CD4-positive, alpha-beta T cell treated with Interleukin-12 subunit alpha and Interleukin-12 subunit beta, for 1 hour (primary cell): ENCODE measurements at regions not wholly inside any gene's neighbourhood (a gene's known extent, or its start where the extent isn't known, plus 50 kb on each side); places are given as distances from the start of the nearest gene placed in this dataset.

ENCODE experiments used
- DNase-seq: peaks from one replicate; pipeline ENCODE4 v3.0.0-alpha.2; 2020

DNA sequence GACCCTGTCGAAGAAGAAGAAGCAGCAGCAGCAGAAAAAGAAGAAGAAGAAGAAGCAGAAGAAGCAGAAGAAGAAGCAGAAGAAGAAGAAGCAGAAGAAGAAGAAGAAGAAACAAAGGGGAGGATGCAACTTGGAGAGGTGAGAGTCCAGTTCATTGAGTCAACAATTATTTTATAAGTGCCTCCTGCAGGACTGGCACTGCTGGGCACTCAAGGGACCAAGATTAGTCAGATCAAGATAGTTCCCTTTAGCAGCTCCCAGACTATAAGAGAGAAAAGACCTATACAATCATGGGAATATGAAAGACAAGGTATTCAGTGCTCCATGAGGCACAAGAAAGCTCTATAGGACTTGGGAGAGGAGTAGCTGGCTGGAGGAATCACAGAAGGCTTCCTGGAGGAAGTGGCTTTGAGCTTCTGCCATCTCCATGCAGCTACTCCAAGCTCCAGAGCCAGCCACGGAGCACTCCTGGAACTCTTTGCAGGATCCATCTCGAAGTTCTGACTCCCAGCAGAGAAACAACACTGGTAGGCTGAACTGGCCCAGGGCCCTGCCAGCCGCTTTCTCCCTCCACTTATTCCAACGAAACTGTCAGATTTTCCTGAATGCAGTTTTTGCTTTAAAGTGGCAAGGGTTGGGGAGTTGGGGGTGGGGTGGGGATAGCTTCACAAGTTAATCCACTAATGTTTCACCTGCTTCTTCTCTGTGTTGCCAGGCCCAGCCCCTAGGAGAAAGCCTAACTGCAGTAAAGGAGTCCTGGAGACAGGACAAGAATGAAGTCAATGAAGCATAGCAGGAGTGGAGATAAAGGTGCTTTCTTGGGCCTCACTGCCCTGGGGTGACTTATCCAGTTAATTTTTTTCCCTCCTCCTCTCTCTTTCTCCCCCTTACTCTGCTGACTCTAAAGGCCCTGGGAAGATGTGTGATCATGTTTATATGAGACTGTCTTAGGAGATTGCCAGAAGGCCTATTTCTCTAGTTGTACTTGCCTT lies 140.1 kb upstream of the PARP11 start:
- DNase-seq, result no peak

DNA sequence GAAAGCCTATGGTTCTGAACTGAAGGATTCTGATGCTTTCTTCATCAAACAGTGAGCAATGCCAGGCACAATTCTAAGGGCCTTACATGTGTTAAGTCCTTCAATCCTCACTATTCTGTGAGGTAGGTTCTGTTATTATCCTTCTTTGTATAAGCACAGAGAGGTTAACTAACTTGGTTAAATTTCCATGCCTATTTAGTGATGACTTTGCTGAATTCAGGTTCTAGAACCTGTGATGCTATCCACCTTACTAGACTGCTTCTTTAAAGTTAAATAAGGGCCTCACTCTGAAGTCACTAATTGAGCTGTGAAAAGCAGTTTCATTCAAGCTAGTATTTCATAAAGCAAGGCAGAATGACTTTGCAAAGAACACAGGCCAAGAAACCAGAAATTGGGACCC lies 138.9 kb upstream of the PARP11 start:
- DNase-seq, result no peak

DNA sequence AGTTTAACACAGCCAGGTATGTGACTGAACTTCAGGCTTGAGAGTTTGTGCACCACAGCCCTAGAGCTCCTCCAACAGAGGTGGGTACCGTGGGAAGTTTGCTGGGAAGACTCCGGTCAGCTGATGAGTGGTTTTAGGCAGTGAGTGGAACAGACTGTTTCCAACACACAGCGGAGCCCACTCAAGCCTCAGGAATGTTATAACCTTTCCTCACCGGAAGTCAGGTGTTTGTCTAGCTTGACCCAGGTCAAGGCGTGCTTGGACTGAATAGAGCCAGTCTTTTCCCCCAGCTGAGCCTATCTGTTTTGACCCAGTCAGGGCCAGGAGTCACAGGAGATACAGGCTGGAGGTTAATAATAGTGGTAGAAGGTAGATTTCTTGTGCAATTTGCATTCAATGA lies 138.4 kb upstream of the PARP11 start:
- DNase-seq, result no peak

DNA sequence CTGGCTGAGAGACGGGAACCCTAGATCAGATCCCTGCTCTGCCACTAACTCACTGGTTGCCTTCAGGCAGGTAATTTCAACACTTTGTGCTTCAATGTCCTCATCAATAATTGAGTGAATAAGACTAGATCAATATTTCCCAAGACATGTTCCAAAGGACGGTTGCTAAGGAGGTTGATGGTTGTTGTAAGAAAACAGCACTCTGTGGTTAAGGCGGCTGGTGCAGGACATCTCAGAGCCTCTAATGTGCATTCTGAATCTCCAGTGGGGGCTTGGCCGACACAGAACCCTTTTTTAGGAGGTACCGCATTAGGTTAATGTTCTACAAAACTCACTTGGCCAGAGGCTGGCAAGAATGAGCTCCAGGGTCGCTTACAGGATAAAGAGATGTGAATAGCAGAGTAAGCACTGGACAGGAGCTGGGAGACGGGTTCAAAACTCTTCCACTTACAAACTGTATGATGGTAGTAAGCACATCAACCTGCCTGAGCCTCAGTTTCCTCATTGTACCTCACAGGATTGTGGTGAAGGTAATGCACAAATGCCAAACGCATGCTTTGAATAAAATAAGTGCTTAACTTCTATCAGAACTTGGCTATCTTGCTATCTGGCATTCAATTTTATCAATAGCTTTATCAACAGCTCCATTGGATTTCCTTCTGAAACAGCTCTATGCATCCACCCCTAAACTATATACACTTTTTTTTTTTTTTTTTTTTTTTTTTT lies 136.9 kb upstream of the PARP11 start:
- no peak for DNase-seq

DNA sequence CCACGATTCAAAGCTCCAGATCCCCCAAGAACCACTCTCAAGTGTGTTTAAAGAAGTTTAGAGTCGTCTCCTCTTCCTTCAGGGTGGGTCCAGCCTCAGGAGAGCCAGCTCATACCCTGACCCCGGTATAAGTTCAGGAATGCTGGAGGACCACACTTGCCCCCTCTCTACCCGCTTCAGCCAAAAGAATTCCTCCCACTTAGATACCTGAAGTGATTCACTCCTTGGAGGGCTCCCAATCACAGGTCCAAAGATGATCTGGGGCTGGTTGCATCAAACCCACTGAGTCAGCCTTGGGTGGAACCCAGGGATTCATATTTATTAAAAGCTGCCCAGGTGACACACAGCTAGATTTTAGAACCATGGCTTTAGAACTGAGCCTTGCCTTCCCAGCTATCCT lies 133.5 kb upstream of the PARP11 start:
- DNase-seq, result no peak

DNA sequence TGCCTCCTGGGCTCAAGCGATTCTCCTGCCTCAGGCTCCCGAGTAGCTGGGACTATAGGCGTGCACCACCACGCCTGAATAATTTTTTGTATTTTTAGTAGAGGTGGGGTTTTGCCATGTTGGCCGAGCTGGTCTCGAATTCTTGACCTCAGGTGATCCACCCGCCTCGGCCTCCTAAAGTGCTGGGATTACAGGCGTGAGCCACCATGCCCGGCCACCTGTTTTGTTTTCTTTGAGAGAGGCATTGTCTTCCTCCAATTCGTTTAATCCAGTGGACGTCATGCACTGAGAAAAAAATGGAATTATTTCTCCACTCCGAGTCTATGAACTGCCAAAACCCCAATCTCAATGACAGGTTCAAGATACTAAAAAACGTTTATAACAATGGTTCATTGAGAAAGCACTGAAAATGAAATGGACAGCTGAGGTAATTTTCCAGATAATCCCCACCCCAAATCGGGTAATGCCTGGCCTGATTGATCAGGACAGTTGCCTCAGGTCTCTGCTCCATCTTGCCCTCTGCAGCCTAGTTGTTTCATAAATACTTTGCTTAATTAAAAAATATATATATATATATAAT lies 132.7 kb upstream of the PARP11 start:
- no peak for DNase-seq

DNA sequence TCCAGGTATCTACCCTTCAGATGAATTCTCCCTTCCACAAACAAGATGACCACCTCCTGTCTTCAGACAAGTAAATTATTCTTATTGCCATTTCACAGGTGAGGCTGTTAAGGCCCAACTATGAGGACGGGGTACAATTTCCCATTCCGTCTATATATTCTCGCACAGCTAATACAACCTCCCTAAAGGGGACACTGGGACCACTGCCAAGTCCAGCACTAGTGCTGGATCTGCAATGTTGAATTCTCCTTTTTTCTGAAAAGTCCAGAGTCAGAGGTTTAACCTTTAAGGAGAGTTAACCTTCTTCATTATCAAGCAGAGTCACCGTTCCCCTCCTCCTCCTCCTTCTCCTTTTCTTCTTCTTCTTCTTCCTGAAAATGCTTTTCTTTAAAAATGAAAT lies 130.4 kb upstream of the PARP11 start:
- DNase-seq, result no peak

DNA sequence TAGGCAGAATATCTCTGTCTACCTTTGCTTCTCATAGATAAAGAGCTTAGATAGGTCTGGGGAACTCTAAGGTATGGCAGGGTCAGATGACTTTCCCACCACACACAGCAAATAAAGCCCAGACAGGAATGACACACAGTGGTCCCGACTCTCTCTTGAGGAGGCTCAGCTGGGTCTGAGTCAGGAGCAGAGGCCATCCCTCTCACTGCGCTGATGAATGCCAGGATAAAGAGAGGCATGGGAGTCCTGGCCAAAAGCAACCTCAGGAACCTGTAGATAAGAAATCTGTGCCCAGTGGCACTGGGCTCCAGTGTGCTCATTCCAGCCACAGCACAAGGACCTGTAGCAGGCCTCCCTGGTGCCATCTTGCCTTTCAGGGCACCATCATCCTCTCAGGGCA lies 129.4 kb upstream of the PARP11 start:
- DNase-seq, result no peak

DNA sequence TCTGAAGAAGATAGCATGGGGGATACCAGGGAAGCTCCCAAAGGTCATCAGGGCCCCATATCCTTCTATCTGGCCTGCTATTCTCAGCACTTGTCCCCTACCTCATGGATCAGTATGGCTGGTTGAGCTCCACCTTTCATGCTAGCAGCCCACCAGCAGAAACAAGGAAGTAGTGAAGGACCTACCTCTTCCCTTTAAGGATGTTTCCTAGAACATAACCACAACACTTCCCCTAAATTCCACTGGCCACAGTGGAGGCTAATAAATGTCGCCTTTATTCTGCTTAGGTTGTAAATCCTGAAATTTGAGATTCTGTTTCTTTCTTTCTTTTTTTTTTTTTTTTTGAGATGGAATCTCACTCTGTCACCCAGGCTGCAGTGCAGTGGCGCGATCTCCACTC lies 128.6 kb upstream of the PARP11 start:
- DNase-seq, result no peak

DNA sequence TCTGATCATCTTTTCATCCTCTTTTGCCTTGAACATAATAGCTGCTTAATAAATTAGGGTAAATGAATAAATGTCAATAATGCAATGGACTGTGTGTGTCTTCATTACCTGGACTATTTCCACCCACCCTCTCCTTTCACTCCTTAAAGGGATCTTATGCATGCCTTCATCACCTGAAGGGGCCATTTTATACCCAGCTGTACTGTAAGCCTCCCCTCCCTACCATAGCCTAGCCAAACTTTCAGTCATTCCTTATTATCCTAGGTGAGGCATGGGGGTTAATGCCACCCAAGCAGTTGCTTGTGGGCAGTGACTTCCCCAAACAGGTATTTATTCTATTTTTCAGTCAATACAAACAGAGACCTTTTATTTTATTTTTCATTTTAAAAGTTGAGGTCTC lies 127.8 kb upstream of the PARP11 start:
- no peak for DNase-seq

DNA sequence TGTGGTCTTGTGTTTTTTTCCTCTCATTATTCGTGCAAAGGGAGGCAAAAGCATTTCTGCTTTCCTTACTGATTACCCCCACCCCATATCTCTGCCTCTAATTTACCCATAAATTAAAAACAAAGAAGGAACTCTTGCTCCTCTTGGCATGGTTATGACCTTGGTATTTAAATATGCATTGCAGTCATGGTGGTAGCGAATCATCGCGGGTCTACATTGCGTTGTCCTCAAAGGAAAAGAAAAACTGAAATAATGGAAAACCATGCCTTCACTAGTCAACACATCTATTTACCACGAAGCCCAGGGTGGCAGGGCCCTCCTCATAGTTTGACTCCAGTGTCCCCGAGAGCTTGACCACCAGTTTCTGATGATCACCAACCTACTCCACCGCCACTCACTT lies 126.7 kb upstream of the PARP11 start:
- DNase-seq, result no peak

DNA sequence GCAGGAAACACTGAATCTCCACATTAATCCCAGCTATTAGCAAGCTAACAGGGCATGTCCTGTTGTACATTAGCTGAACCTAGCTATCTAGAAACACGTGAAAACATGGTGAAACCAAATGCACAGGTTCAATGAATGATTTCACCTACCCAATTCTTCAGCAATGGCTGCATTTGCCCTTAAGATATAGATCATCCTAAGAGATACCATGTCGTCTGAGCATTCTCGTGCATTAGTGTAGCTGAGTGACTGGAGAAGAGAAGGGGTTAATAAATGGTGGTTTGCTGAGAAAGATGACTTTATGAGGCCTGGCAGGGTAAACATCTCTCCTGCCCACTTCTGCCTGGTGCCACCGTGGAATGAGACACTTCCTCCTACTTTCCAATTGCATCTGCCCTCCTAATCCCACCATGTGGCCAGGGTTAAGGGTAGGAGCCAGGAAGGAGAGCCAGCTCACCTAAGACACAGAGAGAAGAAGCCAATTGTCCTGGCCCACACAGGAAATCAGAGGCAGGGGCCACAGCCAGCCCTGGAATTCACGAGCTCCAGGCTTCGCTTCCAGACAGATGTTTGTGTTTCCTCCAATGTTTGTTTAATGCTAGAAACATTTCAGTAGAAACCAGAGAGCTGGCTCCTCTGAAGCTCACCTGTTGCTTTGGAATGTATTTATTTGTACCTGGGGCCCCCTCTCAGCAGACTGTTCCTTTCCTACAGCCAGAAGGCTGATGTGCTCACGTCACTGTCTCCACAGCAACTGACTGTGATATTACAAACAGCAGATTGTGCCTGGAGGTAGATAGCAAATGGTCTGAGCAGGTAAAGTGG lies 126.0 kb upstream of the PARP11 start:
- peak; percentile 27 for DNase-seq

DNA sequence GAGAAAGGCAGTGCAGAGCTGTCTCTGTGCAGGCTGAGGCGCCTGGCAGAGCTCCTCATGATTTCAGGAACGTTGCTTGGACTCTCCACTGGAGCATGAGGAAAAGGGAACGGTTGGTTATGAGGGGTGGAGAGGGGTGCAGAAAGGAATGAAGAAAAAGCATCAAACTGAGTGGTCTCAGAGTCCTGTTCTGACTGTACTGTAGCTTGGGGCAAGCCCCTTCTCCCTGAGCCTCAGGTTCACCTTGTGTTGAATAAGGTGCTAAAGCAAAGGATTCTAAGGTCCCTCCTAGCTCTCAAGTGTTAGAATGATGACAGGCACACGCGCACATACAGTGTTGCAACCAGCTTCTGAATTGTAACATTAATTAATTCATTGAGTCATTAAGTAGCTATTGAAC lies 125.2 kb upstream of the PARP11 start:
- DNase-seq, result no peak

DNA sequence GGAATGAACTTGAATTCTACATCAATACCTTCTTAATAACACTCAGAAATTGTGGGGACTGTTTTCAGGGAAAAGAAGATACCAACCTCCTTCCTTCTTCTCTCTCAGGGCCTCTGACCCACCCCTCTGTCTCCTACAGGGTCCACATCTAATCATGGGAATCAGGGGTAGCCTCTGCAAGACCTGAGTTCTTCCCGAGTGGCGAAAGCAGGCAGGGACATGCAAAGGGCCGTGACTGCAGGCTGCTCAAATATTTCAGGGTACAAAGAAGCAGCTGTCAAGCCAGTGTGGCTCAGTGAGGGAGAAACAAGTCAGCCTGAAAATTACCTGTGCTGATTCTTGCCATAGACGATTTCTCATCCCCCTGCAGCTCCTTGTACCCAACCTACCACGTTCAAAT lies 123.1 kb upstream of the PARP11 start:
- DNase-seq, result no peak

DNA sequence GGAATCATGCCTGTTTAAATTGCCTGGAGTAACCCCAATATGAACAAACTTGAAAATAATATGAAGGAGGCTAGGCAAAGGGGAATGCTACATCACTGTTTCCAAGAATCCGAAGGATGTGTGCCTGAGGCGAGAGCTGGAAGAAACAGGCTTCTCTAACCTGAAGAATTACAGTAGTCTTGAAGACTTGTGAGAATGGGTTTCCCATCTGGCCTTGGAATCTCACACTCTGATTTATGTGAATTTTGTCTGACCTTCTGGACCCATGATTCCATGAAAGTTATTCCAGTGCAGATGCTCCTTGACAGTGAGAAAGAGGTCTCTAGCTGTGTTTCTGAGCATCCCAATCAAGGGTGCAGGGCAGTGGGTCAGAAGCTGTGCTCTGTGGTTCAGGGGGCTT lies 122.1 kb upstream of the PARP11 start:
- no peak for DNase-seq

DNA sequence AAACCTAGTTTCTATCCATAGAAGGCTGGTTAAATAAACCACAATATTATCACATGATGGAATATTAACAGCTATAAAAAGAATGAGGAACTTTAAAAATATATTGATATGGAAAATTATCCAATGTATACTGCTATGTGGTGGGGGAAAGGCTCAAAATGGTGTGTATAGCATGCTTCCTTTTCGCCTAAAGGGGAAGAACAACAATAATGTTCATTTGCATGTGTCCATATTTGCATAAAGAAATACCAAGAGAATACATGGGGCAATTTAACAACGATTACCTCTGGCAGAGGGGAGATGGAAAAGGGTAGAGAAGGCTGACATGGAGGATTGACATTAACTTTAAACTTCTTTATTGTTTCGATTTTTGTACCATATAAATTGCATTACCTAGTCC lies 121.3 kb upstream of the PARP11 start:
- DNase-seq, result no peak

DNA sequence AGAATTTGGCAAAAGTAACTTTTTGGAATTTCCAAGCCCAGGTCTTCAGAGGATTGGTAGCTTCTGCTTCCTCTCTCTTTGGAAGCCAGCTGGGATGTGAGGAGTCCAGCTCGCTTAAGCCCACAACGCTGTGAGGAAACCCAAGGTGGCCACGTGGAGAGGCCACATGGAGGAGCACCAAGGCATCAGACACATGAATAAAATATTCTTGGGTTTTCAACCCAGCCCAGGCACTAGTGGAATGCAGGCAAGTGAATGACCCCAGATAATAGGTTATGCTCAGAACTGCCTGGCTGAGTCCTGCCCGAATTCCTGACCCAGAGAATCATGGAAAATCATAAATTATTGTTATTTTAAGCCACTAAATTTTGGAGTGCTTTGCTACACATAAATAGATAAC lies 119.7 kb upstream of the PARP11 start:
- no peak for DNase-seq

DNA sequence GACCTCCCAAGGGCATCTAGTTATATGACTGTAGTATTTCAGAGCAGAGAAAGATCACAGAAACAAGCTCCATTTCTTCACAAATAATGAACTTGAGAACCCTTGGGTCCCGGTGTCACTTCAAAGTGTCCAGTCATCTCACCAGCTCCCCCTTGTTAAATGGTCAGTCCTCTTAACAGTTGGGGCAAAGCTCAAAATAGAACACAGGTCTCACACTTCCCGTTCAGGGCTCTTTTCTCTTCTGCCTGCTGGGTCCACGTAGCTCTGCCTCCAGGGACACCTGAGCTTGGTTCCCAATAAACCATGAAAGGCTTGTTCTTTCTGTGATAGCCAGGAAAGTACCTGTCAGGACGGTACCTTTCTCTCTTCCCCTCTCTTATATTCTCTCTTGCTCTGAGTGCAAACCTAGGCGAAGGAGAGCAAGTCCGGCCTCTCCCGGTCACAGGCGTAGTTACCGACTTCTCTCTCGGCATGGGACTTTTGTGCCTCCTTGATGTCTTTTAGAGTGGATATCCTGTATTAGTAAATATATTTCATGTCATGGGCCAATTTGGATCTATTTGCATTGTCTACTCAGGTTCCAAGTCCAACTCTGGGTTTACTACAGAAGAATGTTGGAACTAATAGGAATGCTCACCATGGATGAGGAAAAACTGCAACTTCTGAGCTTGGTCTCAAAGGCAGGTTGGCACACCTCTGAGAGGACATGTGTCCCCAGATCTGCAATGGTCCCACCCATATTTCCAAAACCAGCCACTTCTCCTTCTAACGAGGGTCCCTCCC lies 118.8 kb upstream of the PARP11 start:
- DNase-seq, result no peak

DNA sequence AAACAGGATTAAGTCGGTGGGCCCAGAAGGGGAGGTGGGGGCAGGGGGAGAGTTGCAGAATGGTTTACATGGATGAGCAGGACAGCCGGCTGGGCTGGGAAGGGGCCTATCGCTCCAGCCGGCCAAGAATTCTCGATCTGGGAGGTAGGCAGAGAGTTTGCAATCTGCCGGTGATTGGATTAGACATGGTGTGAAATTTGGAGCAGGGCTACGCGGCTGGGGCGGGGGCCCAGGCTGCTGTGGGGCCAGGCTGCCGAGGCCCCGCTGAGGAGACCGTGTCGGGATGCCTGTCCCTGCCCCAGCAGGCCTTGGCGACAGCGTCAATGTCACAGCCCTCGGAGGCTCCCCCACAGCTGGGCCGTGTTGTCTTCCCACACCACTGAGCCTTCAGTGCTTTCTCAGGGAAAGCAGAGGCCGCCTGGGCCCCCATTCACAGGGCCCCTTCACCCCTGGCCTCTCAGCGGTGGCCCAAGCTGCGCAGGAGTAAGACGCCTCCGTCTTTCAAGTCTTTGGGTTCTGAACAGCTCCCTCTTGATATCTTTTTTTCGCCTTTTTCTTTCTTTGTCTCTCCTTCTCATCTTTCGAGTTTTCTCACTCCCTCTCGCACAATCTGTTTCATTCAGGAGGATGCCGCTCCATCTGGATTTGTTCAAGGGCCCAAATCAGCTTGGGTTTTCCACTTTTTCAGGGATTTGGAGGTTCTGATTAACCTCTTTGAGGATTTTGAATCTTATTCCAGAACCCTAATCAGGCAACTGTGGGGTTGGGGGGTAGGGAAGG lies 117.5 kb upstream of the PARP11 start:
- no peak for DNase-seq

DNA sequence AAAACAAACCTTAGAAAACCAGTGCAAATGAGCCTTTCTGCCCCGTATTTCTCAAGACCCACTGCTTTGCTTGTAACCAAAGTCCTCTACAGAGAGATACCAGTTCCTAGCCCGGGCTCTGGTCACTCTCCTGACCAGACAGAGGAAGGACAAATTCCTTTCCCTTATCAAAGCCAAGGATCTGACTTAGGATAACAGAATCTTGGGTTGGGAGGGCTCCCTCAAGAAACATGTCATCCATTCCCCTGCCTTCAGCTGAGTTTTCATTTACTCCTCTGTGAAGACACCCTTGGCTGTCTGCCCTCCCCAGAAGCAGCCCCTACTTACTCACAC lies 116.0 kb upstream of the PARP11 start:
- DNase-seq, result no peak

DNA sequence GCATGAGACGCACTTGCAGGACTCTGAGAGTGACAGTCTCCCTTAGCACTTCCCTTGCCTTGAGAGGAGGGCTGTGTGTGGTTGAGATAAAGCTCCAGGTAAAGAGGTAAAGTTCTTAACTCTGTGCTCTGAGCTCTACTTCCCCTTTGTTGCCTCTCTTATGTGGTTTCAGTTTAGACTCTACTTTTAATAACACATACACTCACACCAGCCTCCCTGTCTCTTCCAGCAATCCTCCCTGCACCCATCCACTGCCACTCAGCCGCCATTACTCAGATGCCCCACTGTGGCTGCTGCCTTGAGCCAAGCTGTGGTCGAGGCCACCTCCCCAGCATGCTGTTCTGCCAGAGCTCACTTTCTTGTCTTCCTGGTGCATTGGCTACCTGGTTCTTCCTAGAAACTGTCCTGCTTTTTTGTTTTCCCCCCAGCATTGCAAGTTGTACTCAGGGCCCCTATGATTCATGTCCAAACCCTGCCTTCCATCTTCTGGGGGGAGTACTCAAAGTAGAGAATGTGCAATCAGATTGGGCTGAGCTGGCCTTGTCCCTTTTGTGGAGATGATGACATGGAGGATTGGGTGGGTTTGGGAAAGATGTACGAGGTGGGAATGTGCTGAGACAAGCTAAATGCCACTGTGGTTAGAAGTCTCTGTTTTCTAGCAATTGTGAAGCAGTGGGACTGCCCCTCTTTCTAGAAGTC lies 115.5 kb upstream of the PARP11 start:
- peak; percentile 41 for DNase-seq
